ENCODE measurements at regions not wholly inside any gene's neighbourhood (a gene's known extent, or its start where the extent isn't known, plus 50 kb on each side); places are given as distances from the start of the nearest gene placed in this dataset.

GRCh38 chr3:56974247-56974930, 86.1 kb upstream of the SPATA12 start:
- no peak for DNase-seq
- no peak overlapping the region for H2AFZ ChIP-seq
- no peak overlapping the region for H3K4me3 ChIP-seq
- no peak for TF ChIP-seq EZH2phosphoT487 (IDR thresholded peaks at IDR 0.05; ENCODE audit: insufficient read depth, low read depth)
- no peaks in the 10 kb centered on the region for H3K9me2 ChIP-seq (ENCODE audit: insufficient read depth)
- H4K20me1 ChIP-seq (ENCODE audit: insufficient read depth) = no peaks in the 10 kb centered on the region
- peaks cover 15% of the 10 kb centered on the region for H3K4me1 ChIP-seq (ENCODE audit: insufficient read depth)
- no peaks in the 10 kb centered on the region for H3K36me3 ChIP-seq (ENCODE audit: low read depth)
- no peaks in the 10 kb centered on the region for H3K79me2 ChIP-seq (ENCODE audit: insufficient read depth)
- H3K27me3 ChIP-seq (replicated peaks; ENCODE audit: insufficient read depth) = no peaks in the 10 kb centered on the region
- H3K9ac ChIP-seq = no peak overlapping the region
- no peak overlapping the region for H3K27ac ChIP-seq
- H3K4me2 ChIP-seq (ENCODE audit: unreplicated experiment) = no peak overlapping the region
- no peaks in the 10 kb centered on the region for H3K9me3 ChIP-seq (ENCODE audit: low read depth)
- WGBS, 2 experiments (ENCODE audit: low coverage in 1 of 2, low lambda C conversion rate in 2 of 2, missing lambda C conversion rate in 2 of 2) = 82 to 88% methylated on average over 9 of the region's 9 CpGs
- in situ Hi-C loops (cut with MboI) = no loop called here
- no peaks in the 10 kb centered on the region for H3F3A ChIP-seq (ENCODE audit: insufficient read depth)

DNA sequence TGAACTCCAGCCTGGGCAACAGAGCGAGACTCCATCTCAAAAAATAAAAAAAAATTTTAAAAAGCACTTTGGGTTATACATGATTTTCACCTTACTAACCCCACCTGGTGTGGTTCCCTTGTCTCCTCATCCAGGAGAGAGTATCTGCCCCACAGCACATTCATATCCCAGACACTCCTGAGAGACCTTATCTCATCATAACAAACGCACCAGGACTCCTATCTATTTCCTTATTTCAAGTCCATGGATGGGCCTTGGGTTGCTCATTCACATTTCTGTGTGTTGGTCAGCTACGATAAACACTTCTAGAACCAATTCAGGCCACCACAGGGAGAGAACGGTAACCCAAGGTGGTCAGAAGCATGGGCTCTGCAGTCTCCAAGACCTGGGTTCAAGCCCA, 88.6 kb upstream of the SPATA12 start:
- Histone ChIP-seq H3K27me3 (replicated peaks; ENCODE audit: insufficient read depth) (no peaks in the 10 kb centered on the region), H3K36me3 (ENCODE audit: low read depth) (no peaks in the 10 kb centered on the region), H3K4me1 (ENCODE audit: insufficient read depth) (peaks cover 9% of the 10 kb centered on the region), H3K27ac (no peak overlapping the region), H3K9me3 (ENCODE audit: low read depth) (no peaks in the 10 kb centered on the region), H4K20me1 (ENCODE audit: insufficient read depth) (no peaks in the 10 kb centered on the region), H3K9me2 (ENCODE audit: insufficient read depth) (no peaks in the 10 kb centered on the region), H3F3A (ENCODE audit: insufficient read depth) (no peaks in the 10 kb centered on the region), H3K9ac (no peak overlapping the region), H3K4me2 (ENCODE audit: unreplicated experiment) (no peak overlapping the region), H3K4me3 (no peak overlapping the region), H3K79me2 (ENCODE audit: insufficient read depth) (no peaks in the 10 kb centered on the region), H2AFZ (no peak overlapping the region)
- WGBS, 2 experiments (ENCODE audit: low coverage in 1 of 2, low lambda C conversion rate in 2 of 2, missing lambda C conversion rate in 2 of 2) = 89 to 96% methylated on average over 4 of the region's 4 CpGs
- TF ChIP-seq EZH2 (IDR thresholded peaks at IDR 0.05; ENCODE audit: insufficient read depth, poor library complexity, severe bottlenecking) (no peak), EZH2phosphoT487 (IDR thresholded peaks at IDR 0.05; ENCODE audit: insufficient read depth, low read depth) (no peak)
- in situ Hi-C loops (cut with MboI) = no loop called here
- no peak for DNase-seq

GRCh38 chr3:56971261-56971660, 89.2 kb upstream of the SPATA12 start:
- Histone ChIP-seq H3K9me3 (ENCODE audit: low read depth) (no peaks in the 10 kb centered on the region), H3F3A (ENCODE audit: insufficient read depth) (no peaks in the 10 kb centered on the region), H3K9ac (no peak overlapping the region), H3K27me3 (replicated peaks; ENCODE audit: insufficient read depth) (no peaks in the 10 kb centered on the region), H3K4me3 (no peak overlapping the region), H2AFZ (no peak overlapping the region), H3K27ac (no peak overlapping the region), H3K9me2 (ENCODE audit: insufficient read depth) (no peaks in the 10 kb centered on the region), H3K4me2 (ENCODE audit: unreplicated experiment) (no peak overlapping the region), H3K79me2 (ENCODE audit: insufficient read depth) (no peaks in the 10 kb centered on the region), H3K4me1 (ENCODE audit: insufficient read depth) (peaks cover 9% of the 10 kb centered on the region), H3K36me3 (ENCODE audit: low read depth) (no peaks in the 10 kb centered on the region), H4K20me1 (ENCODE audit: insufficient read depth) (no peaks in the 10 kb centered on the region)
- TF ChIP-seq EZH2phosphoT487 (IDR thresholded peaks at IDR 0.05; ENCODE audit: insufficient read depth, low read depth) (no peak), EZH2 (IDR thresholded peaks at IDR 0.05; ENCODE audit: insufficient read depth, poor library complexity, severe bottlenecking) (no peak)
- 92 to 94% methylated on average over 12 of the region's 12 CpGs for WGBS, 2 experiments (ENCODE audit: low coverage in 1 of 2, low lambda C conversion rate in 2 of 2, missing lambda C conversion rate in 2 of 2)
- in situ Hi-C loops (cut with MboI) = no loop called here
- DNase-seq = no peak

DNA sequence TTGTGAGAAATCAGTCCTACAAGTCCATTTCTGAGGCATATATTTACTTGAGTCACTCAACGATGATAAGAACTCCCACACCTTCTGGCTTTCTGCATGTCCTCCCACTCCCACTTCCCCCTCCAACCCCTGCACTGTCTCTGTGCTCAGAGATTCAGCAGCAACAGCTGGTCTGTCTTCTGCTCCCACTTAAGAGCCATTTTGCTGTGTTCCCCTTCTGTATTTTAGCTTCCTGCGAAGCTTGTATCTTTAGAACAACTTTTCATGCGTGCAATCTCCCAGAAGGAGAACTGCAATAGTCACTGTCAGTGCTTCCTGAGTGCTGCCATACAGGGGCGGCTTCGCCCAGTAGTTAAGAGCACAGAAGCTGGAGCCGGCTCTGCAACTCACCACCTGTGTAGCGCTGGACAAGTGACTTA, 90.0 kb upstream of the SPATA12 start:
- in situ Hi-C loops (cut with MboI) = no loop called here
- Histone ChIP-seq H3K4me2 (ENCODE audit: unreplicated experiment) (no peak overlapping the region), H3K79me2 (ENCODE audit: insufficient read depth) (no peaks in the 10 kb centered on the region), H2AFZ (no peak overlapping the region), H3F3A (ENCODE audit: insufficient read depth) (no peaks in the 10 kb centered on the region), H3K27me3 (replicated peaks; ENCODE audit: insufficient read depth) (no peaks in the 10 kb centered on the region), H3K9me3 (ENCODE audit: low read depth) (no peaks in the 10 kb centered on the region), H3K4me3 (no peak overlapping the region), H4K20me1 (ENCODE audit: insufficient read depth) (no peaks in the 10 kb centered on the region), H3K9ac (no peak overlapping the region), H3K9me2 (ENCODE audit: insufficient read depth) (no peaks in the 10 kb centered on the region), H3K27ac (no peak overlapping the region), H3K4me1 (ENCODE audit: insufficient read depth) (peaks cover 9% of the 10 kb centered on the region), H3K36me3 (ENCODE audit: low read depth) (no peaks in the 10 kb centered on the region)
- no peak for DNase-seq
- 84 to 86% methylated on average over 7 of the region's 7 CpGs for WGBS, 2 experiments (ENCODE audit: low coverage in 1 of 2, low lambda C conversion rate in 2 of 2, missing lambda C conversion rate in 2 of 2)
- TF ChIP-seq EZH2phosphoT487 (IDR thresholded peaks at IDR 0.05; ENCODE audit: insufficient read depth, low read depth) = no peak
- no peak for TF ChIP-seq EZH2 (IDR thresholded peaks at IDR 0.05; ENCODE audit: insufficient read depth, poor library complexity, severe bottlenecking)

DNA sequence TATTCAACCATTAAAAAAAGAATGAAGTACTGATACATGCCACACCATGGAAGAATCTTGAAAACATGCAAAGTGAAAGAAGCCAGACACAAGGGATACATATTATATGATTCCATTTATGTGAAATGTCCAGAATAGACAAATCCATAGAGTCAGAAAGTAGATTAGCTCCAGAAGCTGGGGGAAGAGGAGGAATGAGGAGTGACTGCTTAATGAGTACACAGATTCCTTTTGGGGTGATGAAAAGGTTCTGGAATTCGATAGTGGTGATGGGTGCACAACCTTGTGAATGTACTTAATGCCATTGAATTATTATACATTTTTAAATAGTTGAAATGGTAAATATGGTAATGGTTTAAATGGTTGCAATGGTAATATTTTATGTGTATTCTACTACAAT, 90.6 kb upstream of the SPATA12 start:
- Histone ChIP-seq H2AFZ (no peak overlapping the region), H4K20me1 (ENCODE audit: insufficient read depth) (no peaks in the 10 kb centered on the region), H3K79me2 (ENCODE audit: insufficient read depth) (no peaks in the 10 kb centered on the region), H3K9ac (no peak overlapping the region), H3K4me1 (ENCODE audit: insufficient read depth) (peaks cover 9% of the 10 kb centered on the region), H3K27ac (no peak overlapping the region), H3K4me2 (ENCODE audit: unreplicated experiment) (peak overlapping the region; percentile 35), H3K27me3 (replicated peaks; ENCODE audit: insufficient read depth) (no peaks in the 10 kb centered on the region), H3K9me3 (ENCODE audit: low read depth) (no peaks in the 10 kb centered on the region), H3K36me3 (ENCODE audit: low read depth) (no peaks in the 10 kb centered on the region), H3K4me3 (no peak overlapping the region), H3F3A (ENCODE audit: insufficient read depth) (no peaks in the 10 kb centered on the region), H3K9me2 (ENCODE audit: insufficient read depth) (no peaks in the 10 kb centered on the region)
- TF ChIP-seq EZH2 (IDR thresholded peaks at IDR 0.05; ENCODE audit: insufficient read depth, poor library complexity, severe bottlenecking) (no peak), EZH2phosphoT487 (IDR thresholded peaks at IDR 0.05; ENCODE audit: insufficient read depth, low read depth) (no peak)
- DNase-seq = no peak
- 36 to 55% methylated on average over 1 of the region's 1 CpG for WGBS, 2 experiments (ENCODE audit: low coverage in 1 of 2, low lambda C conversion rate in 2 of 2, missing lambda C conversion rate in 2 of 2)
- in situ Hi-C loops (cut with MboI) = no loop called here
